ENCODE measurements at regions not wholly inside any gene's neighbourhood (a gene's known extent, or its start where the extent isn't known, plus 50 kb on each side); places are given as distances from the start of the nearest gene placed in this dataset.

GRCh38 chr2:2400286-2401038, 69.4 kb upstream of the MYT1L start:
- peaks cover 0 to 2% of the 10 kb centered on the region in 2 experiments; a peak in 1 of 4 replicates for H3K4me1 ChIP-seq (ENCODE audit: control insufficient read depth in 1 of 2, insufficient read depth in 2 of 2, low read depth in 1 of 2, low read length in 1 of 2)
- no peak overlapping the region for H2AFZ ChIP-seq (ENCODE audit: low read depth)
- peaks cover 4% of the 10 kb centered on the region; the same call in 1 of the 2 replicates for H3K9me3 ChIP-seq
- H3K27ac ChIP-seq (ENCODE audit: low read depth in 2 of 2, low read length in 1 of 2): no peak overlapping the region
- CTCF ChIA-PET: no interaction called here
- TF ChIP-seq ZBTB33 (IDR thresholded peaks at IDR 0.05; ENCODE audit: borderline replicate concordance, low read depth) (no peak), CTCF (IDR thresholded peaks at IDR 0.05) (no peak), YY1 (IDR thresholded peaks at IDR 0.05; ENCODE audit: low read depth) (no peak), EZH2phosphoT487 (IDR thresholded peaks at IDR 0.05; ENCODE audit: borderline replicate concordance, low read depth) (no peak), JUND (IDR thresholded peaks at IDR 0.05) (no peak), SIN3A (IDR thresholded peaks at IDR 0.05; ENCODE audit: borderline replicate concordance, low read depth, low read length) (no peak), MAX (IDR thresholded peaks at IDR 0.05; ENCODE audit: low read depth) (no peak)
- DNase-seq: no peak
- POLR2A ChIA-PET: no interaction called here
- H3K4me3 ChIP-seq (ENCODE audit: low read depth in 2 of 2, low read length in 1 of 2): no peak overlapping the region
- no peak overlapping the region for H3K4me2 ChIP-seq
- H3K36me3 ChIP-seq (replicated peaks in 1 of 2; ENCODE audit: control insufficient read depth in 1 of 2, insufficient read depth in 2 of 2, low read length in 1 of 2): no peaks in the 10 kb centered on the region
- no peak overlapping the region for H3K9ac ChIP-seq
- H3K79me2 ChIP-seq (ENCODE audit: insufficient read depth): no peaks in the 10 kb centered on the region
- no peaks in the 10 kb centered on the region for H3F3A ChIP-seq (replicated peaks; ENCODE audit: insufficient read depth)
- no peaks in the 10 kb centered on the region for H3K27me3 ChIP-seq (ENCODE audit: insufficient read depth)
- WGBS (ENCODE audit: low lambda C conversion rate): 55% methylated on average over 18 of the region's 18 CpGs
- no peaks in the 10 kb centered on the region for H4K20me1 ChIP-seq (ENCODE audit: insufficient read depth)
- no peaks in the 10 kb centered on the region for H3K9me2 ChIP-seq

GRCh38 chr2:2399396-2399795, 68.3 kb upstream of the MYT1L start:
- Histone ChIP-seq H3K9me3 (no peaks in the 10 kb centered on the region; the same call in 1 of the 2 replicates), H3K4me1 (ENCODE audit: control insufficient read depth in 1 of 2, insufficient read depth in 2 of 2, low read depth in 1 of 2, low read length in 1 of 2) (peaks cover 0 to 2% of the 10 kb centered on the region in 2 experiments; a peak in 1 of 4 replicates), H3K27ac (ENCODE audit: low read depth in 2 of 2, low read length in 1 of 2) (no peak overlapping the region), H4K20me1 (ENCODE audit: insufficient read depth) (no peaks in the 10 kb centered on the region), H3K79me2 (ENCODE audit: insufficient read depth) (no peaks in the 10 kb centered on the region), H3K9ac (no peak overlapping the region), H3F3A (replicated peaks; ENCODE audit: insufficient read depth) (no peaks in the 10 kb centered on the region), H2AFZ (ENCODE audit: low read depth) (no peak overlapping the region), H3K4me3 (ENCODE audit: low read depth in 2 of 2, low read length in 1 of 2) (no peak overlapping the region), H3K4me2 (no peak overlapping the region), H3K27me3 (ENCODE audit: insufficient read depth) (no peaks in the 10 kb centered on the region), H3K9me2 (no peaks in the 10 kb centered on the region), H3K36me3 (replicated peaks in 1 of 2; ENCODE audit: control insufficient read depth in 1 of 2, insufficient read depth in 2 of 2, low read length in 1 of 2) (no peaks in the 10 kb centered on the region)
- ChIA-PET POLR2A (no interaction called here), CTCF (no interaction called here)
- no peak for DNase-seq
- WGBS (ENCODE audit: low lambda C conversion rate): 48% methylated on average over 8 of the region's 8 CpGs
- TF ChIP-seq CTCF (IDR thresholded peaks at IDR 0.05) (no peak), REST (IDR thresholded peaks at IDR 0.05; ENCODE audit: low read depth, low read length) (no peak), ZBTB33 (IDR thresholded peaks at IDR 0.05; ENCODE audit: borderline replicate concordance, low read depth) (no peak), TCF12 (IDR thresholded peaks at IDR 0.05) (no peak), CHD2 (IDR thresholded peaks at IDR 0.05; ENCODE audit: low read length, partially characterized antibody) (no peak), GATA2 (CRISPR knock-in tag; IDR thresholded peaks at IDR 0.05) (no peak), EZH2phosphoT487 (IDR thresholded peaks at IDR 0.05; ENCODE audit: borderline replicate concordance, low read depth) (no peak)
